ENCODE measurements at regions not wholly inside any gene's neighbourhood (a gene's known extent, or its start where the extent isn't known, plus 50 kb on each side); places are given as distances from the start of the nearest gene placed in this dataset.
"Not testable (repeated sequence)": the region's sequence is repeated elsewhere in the genome, so short reads cannot be mapped to it uniquely, and the experiment has no call there.

GRCh38 chr1:207196135-207196534 lies 92.1 kb downstream of the C4BPA start:
- not testable (repeated sequence) for ATAC-seq; H3K27ac Mint-ChIP-seq; DNase-seq (ENCODE audit: low spot score in 2 of 2)
- H3K36me3 Mint-ChIP-seq: peaks cover 5 to 25% of the 10 kb centered on the region in 2 donors
- H3K9me3 Mint-ChIP-seq: peaks cover 19 to 30% of the 10 kb centered on the region in 2 donors

- peaks cover 16 to 38% of the 10 kb centered on the region in 2 donors for H3K9me3 Mint-ChIP-seq
- H3K36me3 Mint-ChIP-seq: peaks cover 12 to 27% of the 10 kb centered on the region in 2 donors
- DNase-seq (ENCODE audit: low spot score in 2 of 2); H3K27ac Mint-ChIP-seq; ATAC-seq: not testable (repeated sequence)
Measured at GRCh38 chr1:207201534-207201933, 97.5 kb downstream of the C4BPA start.

GRCh38 chr1:207202480-207202879 lies 98.4 kb downstream of the C4BPA start:
- peaks cover 16 to 25% of the 10 kb centered on the region in 2 donors for H3K36me3 Mint-ChIP-seq
- DNase-seq (ENCODE audit: low spot score in 2 of 2) (no peak), ATAC-seq (no peak)
- peaks cover 14 to 36% of the 10 kb centered on the region in 2 donors for H3K9me3 Mint-ChIP-seq
- H3K27ac Mint-ChIP-seq: no peak overlapping the region

GRCh38 chr1:207203541-207203940 lies 99.5 kb downstream of the C4BPA start:
- Mint-ChIP-seq H3K9me3 (peaks cover 16 to 33% of the 10 kb centered on the region in 2 donors), H3K36me3 (peaks cover 16 to 30% of the 10 kb centered on the region in 2 donors), H3K27ac (no peak overlapping the region)
- ATAC-seq: no peak
- DNase-seq (ENCODE audit: low spot score in 2 of 2): no peak

GRCh38 chr1:207205614-207206061 lies 101.6 kb downstream of the C4BPA start:
- Mint-ChIP-seq H3K36me3 (peaks cover 16 to 26% of the 10 kb centered on the region in 2 donors), H3K9me3 (peaks cover 17 to 25% of the 10 kb centered on the region in 2 donors), H3K27ac (no peak overlapping the region)
- DNase-seq (ENCODE audit: low spot score in 2 of 2) (no peak), ATAC-seq (no peak)

- Mint-ChIP-seq H3K36me3 (peaks cover 12 to 26% of the 10 kb centered on the region in 2 donors), H3K9me3 (peaks cover 13 to 14% of the 10 kb centered on the region in 2 donors)
- ATAC-seq; H3K27ac Mint-ChIP-seq; DNase-seq (ENCODE audit: low spot score in 2 of 2): not testable (repeated sequence)
Measured at GRCh38 chr1:207208691-207209090, 104.7 kb downstream of the C4BPA start.

GRCh38 chr1:207214453-207214852 lies 107.0 kb upstream of the CD55 start:
- DNase-seq (ENCODE audit: low spot score in 2 of 2) (no peak), ATAC-seq (no peak)
- Mint-ChIP-seq H3K9me3 (peaks cover 0 to 9% of the 10 kb centered on the region in 2 donors), H3K36me3 (peaks cover 0 to 10% of the 10 kb centered on the region in 2 donors), H3K27ac (no peak overlapping the region)

GRCh38 chr1:207217778-207218511 lies 103.5 kb upstream of the CD55 start:
- Mint-ChIP-seq H3K9me3 (peaks cover 0 to 9% of the 10 kb centered on the region in 2 donors), H3K27ac (no peak overlapping the region), H3K36me3 (peaks cover 0 to 10% of the 10 kb centered on the region in 2 donors)
- no peak for ATAC-seq
- DNase-seq (ENCODE audit: low spot score in 2 of 2): no peak

GRCh38 chr1:207218512-207219362 lies 102.7 kb upstream of the CD55 start:
- Mint-ChIP-seq H3K9me3 (peaks cover 0 to 9% of the 10 kb centered on the region in 2 donors), H3K27ac (no peak overlapping the region), H3K36me3 (peaks cover 0 to 10% of the 10 kb centered on the region in 2 donors)
- ATAC-seq (no peak), DNase-seq (ENCODE audit: low spot score in 2 of 2) (no peak)

- no peak overlapping the region for H3K27ac Mint-ChIP-seq
- H3K36me3 Mint-ChIP-seq: no peaks in the 10 kb centered on the region
- H3K9me3 Mint-ChIP-seq: no peaks in the 10 kb centered on the region
- DNase-seq (ENCODE audit: low spot score in 2 of 2) (no peak), ATAC-seq (no peak)
Measured at GRCh38 chr1:207219979-207220889, 101.2 kb upstream of the CD55 start.

- ATAC-seq (no peak), DNase-seq (ENCODE audit: low spot score in 2 of 2) (no peak)
- no peaks in the 10 kb centered on the region for H3K9me3 Mint-ChIP-seq
- no peaks in the 10 kb centered on the region for H3K36me3 Mint-ChIP-seq
- H3K27ac Mint-ChIP-seq: no peak overlapping the region
Measured at GRCh38 chr1:207221934-207222351, 99.5 kb upstream of the CD55 start.

- ATAC-seq (no peak), DNase-seq (ENCODE audit: low spot score in 2 of 2) (no peak)
- Mint-ChIP-seq H3K36me3 (no peaks in the 10 kb centered on the region), H3K9me3 (no peaks in the 10 kb centered on the region), H3K27ac (no peak overlapping the region)
Measured at GRCh38 chr1:207223162-207223561, 98.3 kb upstream of the CD55 start.

GRCh38 chr1:207224666-207225065 lies 96.8 kb upstream of the CD55 start:
- Mint-ChIP-seq H3K9me3 (no peaks in the 10 kb centered on the region), H3K36me3 (no peaks in the 10 kb centered on the region), H3K27ac (no peak overlapping the region)
- DNase-seq (ENCODE audit: low spot score in 2 of 2) (no peak), ATAC-seq (no peak)

- Mint-ChIP-seq H3K36me3 (no peaks in the 10 kb centered on the region), H3K9me3 (no peaks in the 10 kb centered on the region), H3K27ac (no peak overlapping the region)
- no peak for DNase-seq (ENCODE audit: low spot score in 2 of 2)
- no peak for ATAC-seq
Measured at GRCh38 chr1:207227131-207227630, 94.3 kb upstream of the CD55 start.

GRCh38 chr1:207228987-207229386 lies 92.5 kb upstream of the CD55 start:
- Mint-ChIP-seq H3K9me3 (no peaks in the 10 kb centered on the region), H3K27ac (no peak overlapping the region), H3K36me3 (no peaks in the 10 kb centered on the region)
- DNase-seq (ENCODE audit: low spot score in 2 of 2) (no peak), ATAC-seq (no peak)

GRCh38 chr1:207230441-207230840 lies 91.0 kb upstream of the CD55 start:
- H3K27ac Mint-ChIP-seq: no peak overlapping the region
- DNase-seq (ENCODE audit: low spot score in 2 of 2) (no peak), ATAC-seq (no peak)
- no peaks in the 10 kb centered on the region for H3K9me3 Mint-ChIP-seq
- H3K36me3 Mint-ChIP-seq: no peaks in the 10 kb centered on the region
